ENCODE measurements at regions not wholly inside any gene's neighbourhood (a gene's known extent, or its start where the extent isn't known, plus 50 kb on each side); places are given as distances from the start of the nearest gene placed in this dataset.

DNA sequence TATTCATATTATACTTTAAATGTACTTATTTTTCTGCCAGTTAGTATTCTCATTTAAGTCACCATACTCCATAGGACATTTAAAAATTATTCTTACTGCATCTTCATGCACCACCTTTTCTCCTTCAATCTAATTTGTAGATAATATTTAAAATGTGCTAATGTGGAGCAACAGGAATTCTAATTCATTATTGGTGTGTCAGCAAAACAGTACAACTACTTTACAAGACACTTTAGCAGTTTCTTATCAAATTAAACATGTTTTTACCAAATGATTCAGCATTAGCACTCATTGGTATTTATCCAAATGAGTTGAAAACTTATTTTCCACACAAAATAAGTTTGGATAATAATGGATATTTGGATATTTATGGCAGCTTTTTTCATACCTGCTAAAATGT lies 1041.8 kb upstream of the ADGRB3 start:
- Mint-ChIP-seq H3K4me3 (no peak overlapping the region), H3K27ac (no peak overlapping the region), H3K27me3 (ENCODE audit: insufficient read depth) (no peaks in the 10 kb centered on the region), H3K36me3 (ENCODE audit: low read depth) (no peaks in the 10 kb centered on the region), H3K9me3 (peaks cover 19% of the 10 kb centered on the region; the same call in 1 of the 2 replicates), H3K4me1 (ENCODE audit: low read depth) (no peaks in the 10 kb centered on the region)
- no peak for DNase-seq
- TF ChIP-seq, protein P1, sequence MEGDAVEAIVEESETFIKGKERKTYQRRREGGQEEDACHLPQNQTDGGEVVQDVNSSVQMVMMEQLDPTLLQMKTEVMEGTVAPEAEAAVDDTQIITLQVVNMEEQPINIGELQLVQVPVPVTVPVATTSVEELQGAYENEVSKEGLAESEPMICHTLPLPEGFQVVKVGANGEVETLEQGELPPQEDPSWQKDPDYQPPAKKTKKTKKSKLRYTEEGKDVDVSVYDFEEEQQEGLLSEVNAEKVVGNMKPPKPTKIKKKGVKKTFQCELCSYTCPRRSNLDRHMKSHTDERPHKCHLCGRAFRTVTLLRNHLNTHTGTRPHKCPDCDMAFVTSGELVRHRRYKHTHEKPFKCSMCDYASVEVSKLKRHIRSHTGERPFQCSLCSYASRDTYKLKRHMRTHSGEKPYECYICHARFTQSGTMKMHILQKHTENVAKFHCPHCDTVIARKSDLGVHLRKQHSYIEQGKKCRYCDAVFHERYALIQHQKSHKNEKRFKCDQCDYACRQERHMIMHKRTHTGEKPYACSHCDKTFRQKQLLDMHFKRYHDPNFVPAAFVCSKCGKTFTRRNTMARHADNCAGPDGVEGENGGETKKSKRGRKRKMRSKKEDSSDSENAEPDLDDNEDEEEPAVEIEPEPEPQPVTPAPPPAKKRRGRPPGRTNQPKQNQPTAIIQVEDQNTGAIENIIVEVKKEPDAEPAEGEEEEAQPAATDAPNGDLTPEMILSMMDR (IDR thresholded peaks at IDR 0.05) = no peak

- no peak overlapping the region for H3K4me3 Mint-ChIP-seq
- H3K36me3 Mint-ChIP-seq (ENCODE audit: low read depth) = no peaks in the 10 kb centered on the region
- H3K4me1 Mint-ChIP-seq (ENCODE audit: low read depth) = no peaks in the 10 kb centered on the region
- H3K9me3 Mint-ChIP-seq = peaks cover 28% of the 10 kb centered on the region
- no peak overlapping the region for H3K27ac Mint-ChIP-seq
- no peak for DNase-seq
- TF ChIP-seq, protein P1 (IDR thresholded peaks at IDR 0.05) = no peak
- H3K27me3 Mint-ChIP-seq (ENCODE audit: insufficient read depth) = no peaks in the 10 kb centered on the region
Measured at GRCh38 chr6:67591910-67592309, 1043.2 kb upstream of the ADGRB3 start.

GRCh38 chr6:67567842-67568241 lies 1067.2 kb upstream of the ADGRB3 start:
- no peaks in the 10 kb centered on the region for H3K4me1 Mint-ChIP-seq (ENCODE audit: low read depth)
- H3K4me3 Mint-ChIP-seq = no peak overlapping the region

GRCh38 chr6:67563671-67564070 lies 1071.4 kb upstream of the ADGRB3 start:
- DNase-seq = no peak
- no peak overlapping the region for H3K27ac Mint-ChIP-seq
- no peak overlapping the region for H3K4me3 Mint-ChIP-seq
- H3K4me1 Mint-ChIP-seq (ENCODE audit: low read depth) = no peaks in the 10 kb centered on the region
- peaks cover 3% of the 10 kb centered on the region; the same call in 1 of the 2 replicates for H3K36me3 Mint-ChIP-seq (ENCODE audit: low read depth)
- H3K9me3 Mint-ChIP-seq = peaks cover 10% of the 10 kb centered on the region
- TF ChIP-seq, protein P1 (IDR thresholded peaks at IDR 0.05) = no peak
- no peaks in the 10 kb centered on the region for H3K27me3 Mint-ChIP-seq (ENCODE audit: insufficient read depth)

More at GRCh38 chr6:67567842-67568241, 1067.2 kb upstream of the ADGRB3 start:
- no peak for DNase-seq
- TF ChIP-seq, protein P1 (IDR thresholded peaks at IDR 0.05) = no peak
- Mint-ChIP-seq H3K27ac (no peak overlapping the region), H3K27me3 (ENCODE audit: insufficient read depth) (no peaks in the 10 kb centered on the region), H3K9me3 (peaks cover 8% of the 10 kb centered on the region; the same call in 1 of the 2 replicates), H3K36me3 (ENCODE audit: low read depth) (peaks cover 5% of the 10 kb centered on the region)

- no peak for DNase-seq
- Mint-ChIP-seq H3K4me1 (ENCODE audit: low read depth) (no peaks in the 10 kb centered on the region), H3K36me3 (ENCODE audit: low read depth) (peaks cover 6% of the 10 kb centered on the region; the same call in 1 of the 2 replicates), H3K27me3 (ENCODE audit: insufficient read depth) (no peaks in the 10 kb centered on the region), H3K9me3 (peaks cover 18% of the 10 kb centered on the region), H3K27ac (no peak overlapping the region), H3K4me3 (no peak overlapping the region)
- TF ChIP-seq, protein P1 (IDR thresholded peaks at IDR 0.05) = no peak
Measured at GRCh38 chr6:67560068-67560467, 1075.0 kb upstream of the ADGRB3 start.

- Mint-ChIP-seq H3K4me3 (no peak overlapping the region), H3K27me3 (ENCODE audit: insufficient read depth) (no peaks in the 10 kb centered on the region), H3K27ac (no peak overlapping the region), H3K36me3 (ENCODE audit: low read depth) (peaks cover 6% of the 10 kb centered on the region; the same call in 1 of the 2 replicates), H3K4me1 (ENCODE audit: low read depth) (no peaks in the 10 kb centered on the region), H3K9me3 (peaks cover 18% of the 10 kb centered on the region)
- TF ChIP-seq, protein P1 (IDR thresholded peaks at IDR 0.05) = no peak
- no peak for DNase-seq
Measured at GRCh38 chr6:67558985-67559384, 1076.1 kb upstream of the ADGRB3 start.
